PC-9 (cell line): ENCODE measurements at regions not wholly inside any gene's neighbourhood (a gene's known extent, or its start where the extent isn't known, plus 50 kb on each side); places are given as distances from the start of the nearest gene placed in this dataset.

Experiments
- BruUV-seq: library from RNA; stranded (reverse); fragments of 400-500 nt; replicated peaks from 2 replicates; lab custom pipeline; 2021; lab: Mats Ljungman, UMichigan
- CTCF ChIA-PET: fragments of 300-600 bp; sonication (Branson Sonifier 250); formaldehyde crosslinking; loops from one replicate; lab custom pipeline; 2022; ENCODE audit warnings: antibody characterized with exemption; lab: Charles Lee
- POLR2A ChIA-PET: fragments of 300-600 bp; sonication (Branson Sonifier 250); formaldehyde crosslinking; loops from one replicate; lab custom pipeline; 2022; ENCODE audit warnings: antibody characterized with exemption; ENCODE audit not compliant: unreplicated experiment; lab: Charles Lee
- DNase-seq, 2 experiments: peaks; one replicate each; pipeline versions ENCODE4 v3.0.0 to v3.0.0-alpha.2; 2015 to 2022; ENCODE audit warnings: mixed read lengths in 1 of 2
- H2AFZ ChIP-seq: fragments of 200-600 bp; sonication (generic); 2 replicates; pipeline ENCODE4 v1.8.1; 2017; ENCODE audit warnings: antibody characterized with exemption
- H3F3A ChIP-seq: fragments of 200-600 bp; sonication (generic); 2 replicates; pipeline ENCODE4 v1.8.1; 2017; ENCODE audit warnings: antibody characterized with exemption, mild to moderate bottlenecking, low read depth; ENCODE audit not compliant: insufficient read depth
- H3K27ac ChIP-seq: fragments of 200-600 bp; sonication (generic); 2 replicates; pipeline ENCODE4 v1.6.1; 2016; ENCODE audit warnings: mixed run types
- H3K27me3 ChIP-seq: fragments of 200-600 bp; sonication (generic); 2 replicates; pipeline ENCODE4 v1.6.1; 2016; ENCODE audit warnings: low read depth, mixed run types; ENCODE audit not compliant: insufficient read depth
- H3K36me3 ChIP-seq: fragments of 200-600 bp; sonication (generic); 2 replicates; pipeline ENCODE4 v1.6.1; 2016; ENCODE audit warnings: low read depth, mixed run types
- H3K4me1 ChIP-seq: fragments of 200-600 bp; sonication (generic); replicated peaks from 2 replicates; pipeline ENCODE4 v1.6.1; 2016; ENCODE audit warnings: mixed run types; ENCODE audit not compliant: insufficient read depth
- H3K4me2 ChIP-seq: fragments of 200-600 bp; sonication (generic); 2 replicates; pipeline ENCODE4 v1.6.1; 2017; ENCODE audit warnings: mixed run types
- H3K4me3 ChIP-seq: fragments of 200-600 bp; sonication (generic); 2 replicates; pipeline ENCODE4 v1.6.1; 2016; ENCODE audit warnings: mixed run types
- H3K79me2 ChIP-seq: fragments of 200-600 bp; sonication (generic); 2 replicates; pipeline ENCODE4 v1.6.1; 2017; ENCODE audit warnings: low read depth, mixed run types
- H3K9me2 ChIP-seq: fragments of 200-600 bp; sonication (generic); 2 replicates; pipeline ENCODE4 v1.8.1; 2017; ENCODE audit warnings: mild to moderate bottlenecking; ENCODE audit not compliant: insufficient read depth
- H3K9me3 ChIP-seq: fragments of 200-600 bp; sonication (generic); 2 replicates; pipeline ENCODE4 v1.8.1; 2016; ENCODE audit warnings: low read depth; ENCODE audit not compliant: insufficient read depth
- H4K20me1 ChIP-seq: fragments of 200-600 bp; sonication (generic); 2 replicates; pipeline ENCODE4 v1.8.1; 2017; ENCODE audit not compliant: insufficient read depth
- EZH2 ChIP-seq: fragments of 200-600 bp; sonication (generic); IDR thresholded peaks from 2 replicates; pipeline ENCODE4 v1.8.0; 2017; ENCODE audit warnings: antibody characterized with exemption, low read depth
- intact Hi-C: fragments of 100-400 bp; cut with micrococcal nuclease; formaldehyde crosslinking; loops from one replicate; pipeline ENCODE4 v1.10.0; 2022; ENCODE audit not compliant: unreplicated experiment
- TF ChIP-seq, protein P1 (sequence below): fragments of 200-600 bp; sonication (generic); conservative IDR thresholded peaks from 2 replicates; pipeline ENCODE4 v1.6.1; 2017; ENCODE audit warnings: mixed run types, antibody characterized with exemption, mild to moderate bottlenecking, moderate library complexity

GRCh38 chr18:11327391-11328009 is 178.1 kb upstream of the PIEZO2 start:
- Histone ChIP-seq H3F3A (no peaks in the 10 kb centered on the region), H3K4me1 (no peaks in the 10 kb centered on the region), H3K27ac (no peak overlapping the region), H3K4me3 (no peak overlapping the region), H3K9me3 (no peaks in the 10 kb centered on the region), H3K4me2 (no peak overlapping the region), H2AFZ (no peak overlapping the region), H3K79me2 (no peaks in the 10 kb centered on the region), H3K27me3 (0 out of 2 replicates have a peak, but pooled peaks cover 5% of the 10 kb centered on the region), H3K9me2 (0 out of 2 replicates have a peak, but pooled peaks cover 4% of the 10 kb centered on the region), H4K20me1 (no peaks in the 10 kb centered on the region), H3K36me3 (no peaks in the 10 kb centered on the region)
- ChIA-PET POLR2A (no interaction called here), CTCF (no interaction called here)
- no TSS peak for BruUV-seq
- intact Hi-C loops, result no loop called here
- no peak for TF ChIP-seq EZH2
- TF ChIP-seq, protein P1, sequence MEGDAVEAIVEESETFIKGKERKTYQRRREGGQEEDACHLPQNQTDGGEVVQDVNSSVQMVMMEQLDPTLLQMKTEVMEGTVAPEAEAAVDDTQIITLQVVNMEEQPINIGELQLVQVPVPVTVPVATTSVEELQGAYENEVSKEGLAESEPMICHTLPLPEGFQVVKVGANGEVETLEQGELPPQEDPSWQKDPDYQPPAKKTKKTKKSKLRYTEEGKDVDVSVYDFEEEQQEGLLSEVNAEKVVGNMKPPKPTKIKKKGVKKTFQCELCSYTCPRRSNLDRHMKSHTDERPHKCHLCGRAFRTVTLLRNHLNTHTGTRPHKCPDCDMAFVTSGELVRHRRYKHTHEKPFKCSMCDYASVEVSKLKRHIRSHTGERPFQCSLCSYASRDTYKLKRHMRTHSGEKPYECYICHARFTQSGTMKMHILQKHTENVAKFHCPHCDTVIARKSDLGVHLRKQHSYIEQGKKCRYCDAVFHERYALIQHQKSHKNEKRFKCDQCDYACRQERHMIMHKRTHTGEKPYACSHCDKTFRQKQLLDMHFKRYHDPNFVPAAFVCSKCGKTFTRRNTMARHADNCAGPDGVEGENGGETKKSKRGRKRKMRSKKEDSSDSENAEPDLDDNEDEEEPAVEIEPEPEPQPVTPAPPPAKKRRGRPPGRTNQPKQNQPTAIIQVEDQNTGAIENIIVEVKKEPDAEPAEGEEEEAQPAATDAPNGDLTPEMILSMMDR, result no peak
- DNase-seq, result no peak

DNA sequence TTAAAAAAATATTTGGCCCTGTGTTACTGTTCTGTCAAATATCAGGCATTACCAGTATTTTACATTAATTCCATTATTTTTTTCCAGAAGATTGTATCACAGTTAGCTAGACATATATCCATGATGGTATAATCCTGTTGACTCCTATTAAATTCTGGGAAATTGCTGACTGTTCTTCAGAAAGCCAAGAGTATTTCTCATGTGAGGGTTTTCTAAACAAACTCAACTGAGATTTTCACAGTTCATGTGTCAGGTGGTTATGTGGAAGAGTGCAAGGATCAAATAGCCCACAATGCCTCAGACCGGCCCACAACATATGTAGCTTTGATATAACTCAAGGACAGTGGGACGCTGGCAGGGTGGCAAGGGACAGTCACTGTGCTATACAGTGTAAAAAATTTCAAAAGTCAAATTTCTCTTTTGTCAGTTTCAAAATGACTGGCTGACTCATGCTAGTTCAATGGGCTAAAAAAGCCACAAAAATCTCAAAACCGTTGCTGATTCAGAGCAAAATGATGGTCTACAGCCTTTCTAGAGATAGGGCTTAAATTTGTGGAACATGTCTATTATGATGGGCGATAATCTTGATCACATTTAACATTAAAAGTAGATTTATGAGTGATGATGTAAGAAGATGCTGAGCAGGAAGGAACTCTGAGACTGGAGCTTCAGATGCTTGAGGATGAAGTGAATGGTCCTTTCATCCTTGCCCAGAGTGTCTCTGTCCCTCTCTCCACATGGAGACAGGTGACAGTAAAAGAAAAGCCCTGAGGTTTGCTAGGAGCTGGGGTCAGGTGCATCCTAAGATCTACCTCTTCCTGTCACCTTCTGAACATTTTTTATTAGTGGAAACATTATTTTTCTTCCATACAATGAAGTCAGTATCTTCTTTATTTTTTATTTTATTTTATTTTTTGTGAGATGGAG is 175.8 kb upstream of the PIEZO2 start:
- no peaks in the 10 kb centered on the region for H3K9me2 ChIP-seq
- H3K4me2 ChIP-seq, result no peak overlapping the region
- H3K4me1 ChIP-seq, result no peaks in the 10 kb centered on the region
- H3K27ac ChIP-seq, result no peak overlapping the region
- no peaks in the 10 kb centered on the region for H4K20me1 ChIP-seq
- no peak overlapping the region for H2AFZ ChIP-seq
- H3K27me3 ChIP-seq, result 0 out of 2 replicates have a peak, but pooled peaks cover 5% of the 10 kb centered on the region
- TF ChIP-seq, protein P1, result no peak
- no peak for TF ChIP-seq EZH2
- no TSS peak for BruUV-seq
- ChIA-PET CTCF (no interaction called here), POLR2A (no interaction called here)
- no peaks in the 10 kb centered on the region for H3K79me2 ChIP-seq
- H3F3A ChIP-seq, result no peaks in the 10 kb centered on the region
- H3K4me3 ChIP-seq, result no peak overlapping the region
- no peaks in the 10 kb centered on the region for H3K9me3 ChIP-seq
- no peaks in the 10 kb centered on the region for H3K36me3 ChIP-seq
- intact Hi-C loops, result no loop called here
- DNase-seq, result no peak

DNA sequence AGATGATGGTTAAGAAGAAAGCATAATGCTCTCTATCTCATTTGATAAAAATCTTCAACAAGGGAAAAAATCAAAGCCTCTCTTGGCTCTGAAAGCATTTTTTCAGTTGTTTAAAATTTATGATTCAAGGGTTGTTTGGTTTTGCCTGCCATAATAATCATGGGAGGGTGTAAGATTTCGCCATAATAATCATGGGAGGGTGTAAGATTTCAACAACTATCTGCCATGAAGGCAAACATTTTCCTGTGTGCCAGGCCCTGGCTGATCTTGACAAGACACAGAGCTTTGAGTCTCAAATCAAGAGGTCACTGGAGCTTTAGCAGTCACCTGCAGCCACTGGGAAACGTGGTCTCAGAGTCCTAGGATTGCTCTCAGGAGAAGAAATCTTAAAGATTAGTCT is 175.1 kb upstream of the PIEZO2 start:
- H3K4me1 ChIP-seq, result no peaks in the 10 kb centered on the region
- H4K20me1 ChIP-seq, result no peaks in the 10 kb centered on the region
- H3K36me3 ChIP-seq, result no peaks in the 10 kb centered on the region
- no peaks in the 10 kb centered on the region for H3K9me2 ChIP-seq
- H3K79me2 ChIP-seq, result no peaks in the 10 kb centered on the region
- DNase-seq, result no peak
- H3K27me3 ChIP-seq, result 0 out of 2 replicates have a peak, but pooled peaks cover 5% of the 10 kb centered on the region
- CTCF ChIA-PET, result no interaction called here
- no peak overlapping the region for H3K4me3 ChIP-seq
- intact Hi-C loops, result no loop called here
- no TSS peak for BruUV-seq
- no peak for TF ChIP-seq EZH2
- TF ChIP-seq, protein P1, result no peak
- no peak overlapping the region for H3K27ac ChIP-seq
- H2AFZ ChIP-seq, result no peak overlapping the region
- POLR2A ChIA-PET, result no interaction called here
- no peaks in the 10 kb centered on the region for H3F3A ChIP-seq
- no peak overlapping the region for H3K4me2 ChIP-seq
- H3K9me3 ChIP-seq, result no peaks in the 10 kb centered on the region
